Left forelimb (tissue), 1 donor: ENCODE measurements at regions not wholly inside any gene's neighbourhood (a gene's known extent, or its start where the extent isn't known, plus 50 kb on each side); places are given as distances from the start of the nearest gene placed in this dataset.
A peak's percentile ranks its signal among the peaks of the same experiment; 100 is the strongest.
"Not testable (repeated sequence)": the region's sequence is repeated elsewhere in the genome, so short reads cannot be mapped to it uniquely, and the experiment has no call there.

ENCODE experiments used
- DNase-seq: peaks from one replicate; pipeline ENCODE4 v3.0.0-alpha.2; 2018; ENCODE audit warnings: low spot score

DNA sequence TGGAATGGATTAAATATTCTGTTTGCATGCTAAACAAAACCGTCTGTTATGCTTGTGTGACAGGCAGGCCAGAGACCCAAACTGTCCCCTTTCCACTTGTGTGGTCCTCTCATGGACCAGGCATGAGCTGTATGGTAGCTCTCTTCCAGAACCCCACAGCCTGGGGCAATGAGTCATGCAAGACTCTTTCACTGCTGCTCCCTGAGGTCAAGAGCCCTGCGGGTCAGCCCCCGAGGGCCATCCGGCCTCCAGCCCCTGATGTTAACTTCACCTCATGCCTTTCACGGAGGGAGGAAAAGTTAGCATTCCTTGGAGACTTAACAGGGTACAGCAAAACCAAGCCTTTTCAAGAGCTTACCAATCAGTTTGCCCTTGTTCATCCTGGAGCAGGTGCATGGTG, 239.1 kb upstream of the DIO3 start:
- DNase-seq, result no peak

DNA sequence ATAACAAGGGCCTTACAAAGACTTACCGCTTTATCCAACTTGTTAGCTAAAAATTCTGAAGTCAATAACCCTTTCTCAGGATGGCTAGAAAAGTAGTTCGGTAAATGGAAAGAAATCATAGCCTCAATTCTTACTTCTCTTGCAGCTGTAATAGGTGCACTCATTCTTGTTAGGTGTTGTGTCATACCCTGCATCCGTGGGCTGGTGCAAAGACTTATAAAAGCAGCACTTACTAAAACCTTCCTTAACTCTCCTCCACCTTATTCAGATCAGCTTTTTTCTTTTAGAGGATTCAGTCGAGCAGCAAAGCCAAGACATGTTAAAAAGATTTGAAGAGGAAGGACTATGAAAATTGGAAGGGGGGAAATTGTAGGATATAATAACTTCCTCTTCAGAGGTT, 238.2 kb upstream of the DIO3 start:
- no peak for DNase-seq

- DNase-seq, result not testable (repeated sequence)
Measured at GRCh38 chr14:101323614-101324235, 237.6 kb upstream of the DIO3 start.

DNA sequence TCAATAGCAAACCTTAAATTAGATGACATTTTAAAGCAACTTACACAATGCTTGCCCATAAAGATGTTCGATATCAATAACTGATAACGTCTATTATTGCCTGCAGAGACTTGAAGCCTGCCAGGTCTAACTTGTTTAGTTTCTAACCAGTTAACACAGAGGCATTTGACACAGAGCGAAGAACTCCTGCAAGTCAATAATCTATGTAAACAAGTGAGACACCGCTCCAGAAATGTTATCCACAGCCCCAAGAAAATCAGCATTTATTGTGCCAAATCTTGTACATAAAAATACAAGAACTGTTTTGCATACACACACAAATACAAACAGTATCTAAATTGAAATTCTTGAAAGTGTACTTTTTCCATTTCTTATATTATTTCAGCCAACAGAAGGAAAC, 236.0 kb upstream of the DIO3 start:
- DNase-seq, result no peak

- no peak for DNase-seq
Measured at GRCh38 chr14:101328412-101329028, 232.8 kb upstream of the DIO3 start.

GRCh38 chr14:101330416-101331140, 230.7 kb upstream of the DIO3 start:
- no peak for DNase-seq

DNA sequence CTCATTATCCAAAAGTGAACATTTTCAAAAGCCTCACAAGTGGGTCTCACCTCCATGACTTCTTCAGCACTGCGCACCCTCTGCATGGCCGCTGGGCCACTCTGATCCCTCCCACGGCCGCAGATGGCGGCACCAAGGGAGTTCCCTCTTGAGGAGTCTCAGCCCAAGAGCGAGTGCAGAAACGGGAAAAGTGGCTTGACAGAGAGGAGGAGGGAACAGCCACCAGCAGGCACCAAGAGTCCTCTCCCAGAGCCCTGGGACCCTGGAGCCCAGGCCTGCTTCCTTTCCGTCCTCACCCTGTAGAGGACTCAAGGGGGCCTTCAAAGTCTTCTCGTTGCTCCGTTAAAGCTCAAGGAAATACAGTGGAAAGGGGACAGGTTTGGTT, 230.2 kb upstream of the DIO3 start:
- DNase-seq, result no peak

GRCh38 chr14:101331661-101332169, 229.6 kb upstream of the DIO3 start:
- DNase-seq, result no peak

DNA sequence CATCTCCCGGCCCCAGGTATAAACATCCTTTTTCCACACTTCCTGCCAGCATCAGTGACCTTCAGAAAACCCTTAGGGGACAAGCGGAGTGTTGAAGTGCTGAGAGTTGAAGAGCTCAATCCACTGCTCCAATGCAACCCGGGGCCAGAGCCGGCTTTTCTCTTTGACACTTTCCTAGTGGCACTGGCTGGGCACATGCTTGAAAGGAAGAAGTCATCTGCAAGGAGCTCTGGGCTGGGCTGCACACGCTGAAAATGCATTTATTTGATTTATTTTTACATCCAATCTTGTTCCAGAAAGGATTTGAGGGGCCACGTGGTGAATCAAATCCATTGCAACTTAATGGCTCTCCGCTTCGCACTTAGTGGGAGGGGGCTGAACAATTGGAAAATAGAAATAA, 229.0 kb upstream of the DIO3 start:
- no peak for DNase-seq

DNA sequence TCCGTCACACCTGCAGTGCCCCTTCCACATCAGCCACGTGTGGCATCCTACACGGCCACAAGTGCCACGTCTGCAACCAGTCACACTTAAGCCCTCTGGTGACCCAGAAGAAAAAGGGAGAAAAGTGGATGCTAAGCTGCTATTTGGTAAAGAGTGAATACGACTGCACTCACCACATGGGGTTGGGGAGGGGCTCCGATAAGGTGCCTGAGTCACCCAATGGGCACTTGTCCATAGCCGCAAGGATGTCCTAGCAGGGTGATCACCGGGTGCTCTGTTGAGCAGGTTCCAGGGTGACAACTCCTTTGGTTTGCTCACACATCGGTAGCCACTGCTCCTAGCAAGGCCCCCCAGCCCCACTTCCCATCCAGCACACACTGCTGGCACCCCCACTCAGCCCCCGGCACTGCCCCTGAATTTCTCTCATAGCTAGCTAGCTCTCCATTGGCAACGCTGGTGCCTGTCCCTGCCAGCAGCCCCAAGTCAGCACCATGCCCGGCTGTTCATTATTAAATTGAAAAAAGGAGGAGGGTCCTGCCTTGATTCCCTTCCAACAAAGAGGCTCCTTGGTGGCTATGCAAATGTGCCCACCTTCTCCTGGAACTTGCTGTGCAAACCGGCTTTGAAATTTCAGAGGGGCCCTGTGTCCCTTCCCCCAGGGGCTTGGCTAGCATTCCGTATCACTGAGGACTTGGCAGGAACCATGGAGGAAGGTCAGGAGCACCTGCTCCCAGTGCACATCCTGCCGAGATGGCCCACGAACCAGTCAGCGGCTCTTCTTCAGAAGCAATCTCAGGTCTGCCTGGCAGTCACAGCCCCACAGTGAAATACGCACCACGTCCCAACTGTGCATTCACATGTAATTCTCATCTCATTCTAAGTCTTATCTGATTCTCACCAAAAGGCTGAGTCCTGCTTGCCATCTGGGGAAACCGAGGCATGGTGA, 227.7 kb upstream of the DIO3 start:
- DNase-seq, result no peak

GRCh38 chr14:101334656-101335055, 226.6 kb upstream of the DIO3 start:
- DNase-seq, result no peak

DNA sequence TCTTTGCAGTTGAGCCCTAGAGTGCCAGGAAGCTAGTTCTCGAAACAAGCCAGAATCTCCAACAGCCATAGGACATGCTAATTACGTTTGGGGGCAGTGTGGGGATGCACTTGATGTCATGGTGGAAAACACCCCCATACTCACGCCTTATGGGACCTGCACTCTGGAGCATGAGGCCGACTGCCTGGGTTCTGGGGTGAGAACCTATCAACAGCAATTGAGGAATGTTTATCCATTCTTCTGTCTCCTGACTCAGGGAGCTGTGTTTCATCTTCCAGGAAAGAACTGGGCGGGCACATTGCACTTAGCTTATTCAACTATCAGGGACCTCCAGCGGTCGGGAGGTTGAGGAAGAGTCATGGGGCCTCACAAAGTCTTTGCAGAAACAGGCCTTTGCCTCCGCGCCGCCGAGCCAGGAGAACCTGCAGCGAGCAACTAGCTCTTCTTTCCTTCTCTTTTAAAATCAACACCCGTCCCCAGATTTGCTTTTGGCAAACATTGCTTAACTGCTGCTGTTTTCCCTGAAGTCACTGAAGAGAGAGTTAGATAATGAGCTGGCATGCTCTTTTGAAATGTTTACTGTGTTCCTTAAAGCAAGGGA, 226.1 kb upstream of the DIO3 start:
- no peak for DNase-seq

- no peak for DNase-seq
Measured at GRCh38 chr14:101336183-101336582, 225.1 kb upstream of the DIO3 start.

GRCh38 chr14:101337053-101337452, 224.2 kb upstream of the DIO3 start:
- DNase-seq, result no peak

GRCh38 chr14:101340556-101340955, 220.7 kb upstream of the DIO3 start:
- DNase-seq, result no peak

- peak; percentile 45 for DNase-seq
Measured at GRCh38 chr14:101347893-101348777, 213.2 kb upstream of the DIO3 start.

DNA sequence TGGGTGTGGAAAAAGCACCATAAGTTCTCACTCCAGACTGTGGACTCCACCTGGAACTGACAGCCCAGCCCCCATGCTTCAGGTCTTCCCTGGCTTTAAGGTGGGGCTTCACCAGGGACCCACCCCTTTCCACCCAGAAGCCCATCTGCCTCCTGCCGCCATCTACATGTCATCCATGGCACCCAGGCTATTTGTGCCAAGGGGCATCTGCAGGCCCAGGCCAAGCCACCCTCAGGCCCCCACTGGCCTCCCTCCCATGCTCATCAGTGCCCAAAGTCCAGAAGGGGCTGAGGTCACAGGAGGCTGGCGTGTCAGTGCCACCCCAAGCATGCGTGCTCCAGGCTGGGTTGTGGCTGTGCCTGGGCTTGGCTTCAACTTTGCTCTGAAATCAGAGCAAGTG, 212.2 kb upstream of the DIO3 start:
- peak; percentile 34 for DNase-seq

GRCh38 chr14:101350021-101350420, 211.3 kb upstream of the DIO3 start:
- DNase-seq, result peak; percentile 20

- peak; percentile 20 for DNase-seq
Measured at GRCh38 chr14:101350691-101351090, 210.6 kb upstream of the DIO3 start.

- DNase-seq, result peak; percentile 37
Measured at GRCh38 chr14:101351146-101351545, 210.1 kb upstream of the DIO3 start.

DNA sequence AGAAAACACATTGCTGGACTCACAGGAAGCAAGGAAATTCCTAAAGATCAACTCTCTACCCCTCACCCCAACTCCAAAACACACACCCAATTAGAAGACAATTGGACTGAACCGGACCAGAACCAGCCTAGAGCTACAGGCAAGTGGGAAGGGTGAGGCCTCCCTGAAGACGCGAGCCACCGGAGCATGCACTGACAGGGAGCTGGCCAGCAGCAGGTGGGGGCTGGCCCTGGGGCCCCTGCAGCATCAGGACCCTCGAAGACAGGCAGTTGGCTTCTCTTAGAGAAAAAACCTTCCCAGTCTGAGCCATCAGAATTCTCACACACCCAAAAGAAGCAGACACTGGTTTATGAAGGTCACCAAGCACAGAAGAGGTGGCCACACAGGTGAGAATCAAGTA, 209.5 kb upstream of the DIO3 start:
- DNase-seq, result peak; percentile 30
